GM12874 (cell line): ENCODE measurements at regions not wholly inside any gene's neighbourhood (a gene's known extent, or its start where the extent isn't known, plus 50 kb on each side); places are given as distances from the start of the nearest gene placed in this dataset.

Experiments
- CTCF ChIP-seq: IDR thresholded peaks from 2 replicates; pipeline ENCODE4 v1.5.1; 2011; ENCODE audit warnings: low read depth, mild to moderate bottlenecking, control low read depth, low read length, moderate library complexity; ENCODE audit not compliant: insufficient read depth

DNA sequence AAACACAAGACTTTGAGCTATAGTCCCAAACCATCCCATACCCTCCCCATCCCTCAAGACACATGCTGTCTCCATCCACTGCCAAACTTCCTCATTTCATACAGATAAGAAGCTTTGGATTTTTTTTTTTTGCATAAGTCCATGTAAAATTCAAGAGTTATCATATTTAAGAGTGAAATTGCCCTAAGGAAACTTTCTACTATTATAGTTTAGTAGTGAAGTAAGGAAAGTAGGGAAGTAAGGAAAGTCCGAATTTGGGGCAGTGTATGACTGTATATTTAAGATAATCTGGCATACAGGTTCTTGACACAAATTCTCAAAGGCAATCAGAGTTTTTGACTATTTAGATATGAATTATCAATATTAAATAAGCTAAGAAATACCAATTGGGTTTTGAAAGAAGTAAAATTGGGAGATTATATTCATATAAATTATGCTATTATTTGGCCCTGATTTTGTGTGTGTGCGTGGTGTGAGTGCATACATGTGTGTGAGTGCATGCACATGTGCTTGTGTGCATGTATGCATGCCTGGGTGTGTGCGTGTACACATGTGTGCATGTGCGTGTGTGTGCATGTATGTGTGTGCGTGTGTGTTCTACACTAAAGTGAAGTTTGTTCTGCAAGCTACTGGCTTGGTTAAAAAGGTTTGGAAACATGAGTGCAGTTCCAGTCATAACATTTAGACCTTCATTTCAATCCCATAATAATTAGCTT lies 83.6 kb upstream of the MBNL1 start:
- no peak for TF ChIP-seq CTCF

DNA sequence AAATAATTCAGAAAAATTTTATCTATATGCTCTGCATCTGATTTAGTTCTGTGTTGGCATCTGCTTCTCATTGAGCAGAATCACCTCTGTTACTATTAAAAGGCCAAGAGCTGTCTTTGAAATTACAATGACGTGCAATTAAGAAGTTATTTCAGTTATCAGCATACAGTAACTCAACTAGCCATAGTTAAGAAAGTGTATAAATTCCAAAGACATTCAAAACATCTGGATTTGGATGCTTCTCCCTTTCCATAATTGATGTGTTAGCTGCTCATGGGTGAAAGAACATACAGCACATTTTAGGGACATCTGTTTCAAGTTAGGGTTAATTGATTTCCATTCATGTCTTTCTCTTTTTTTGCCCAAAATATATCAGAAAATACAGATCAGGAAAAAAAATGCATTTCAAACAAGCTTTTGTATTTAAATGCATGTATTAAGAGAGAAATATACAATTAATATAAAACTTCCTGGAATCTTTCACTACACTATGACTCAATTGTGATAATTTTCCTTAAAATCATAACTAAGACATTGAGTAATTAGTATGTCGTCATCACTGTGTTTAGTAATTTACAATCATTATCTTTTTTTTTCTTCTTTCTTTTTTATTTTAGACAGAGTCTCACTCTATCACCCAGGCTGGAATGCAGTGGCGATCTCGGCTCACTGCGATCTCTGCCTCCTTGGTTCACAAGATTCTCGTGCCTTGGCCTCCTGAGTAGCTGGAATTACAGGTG lies 82.7 kb upstream of the MBNL1 start:
- no peak for TF ChIP-seq CTCF

- TF ChIP-seq CTCF = no peak
Measured at GRCh38 chr3:152190636-152191183, 78.0 kb upstream of the MBNL1 start.

GRCh38 chr3:152192050-152192449 lies 76.7 kb upstream of the MBNL1 start:
- no peak for TF ChIP-seq CTCF

GRCh38 chr3:152192936-152193672 lies 75.6 kb upstream of the MBNL1 start:
- TF ChIP-seq CTCF = no peak

DNA sequence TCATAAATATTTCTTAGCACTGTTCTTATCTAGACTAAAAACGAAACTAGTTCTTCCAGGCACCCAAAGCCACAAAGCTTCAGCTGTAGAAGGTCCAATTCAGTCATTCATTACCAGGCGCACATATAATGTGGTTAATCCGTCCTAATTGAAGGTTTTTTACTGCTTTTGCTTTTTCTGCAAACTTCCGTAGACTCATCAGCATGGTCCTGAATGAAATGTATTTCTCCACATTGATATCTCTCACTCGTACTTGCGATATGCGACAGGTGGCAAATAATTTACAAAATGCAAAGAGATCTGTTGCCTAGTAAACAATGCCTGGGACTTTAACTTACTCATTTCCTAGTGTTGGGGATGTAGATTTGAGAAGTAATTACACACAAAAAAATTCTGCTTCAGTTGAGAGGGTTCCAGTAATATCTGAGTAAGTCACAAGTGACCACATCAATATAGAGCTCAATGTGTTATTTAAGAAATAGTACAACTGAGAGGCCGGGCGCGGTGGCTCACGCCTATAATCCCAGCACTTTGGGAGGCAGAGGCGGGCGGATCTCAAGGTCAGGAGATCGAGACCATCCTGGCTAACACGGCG lies 75.0 kb upstream of the MBNL1 start:
- TF ChIP-seq CTCF = no peak

DNA sequence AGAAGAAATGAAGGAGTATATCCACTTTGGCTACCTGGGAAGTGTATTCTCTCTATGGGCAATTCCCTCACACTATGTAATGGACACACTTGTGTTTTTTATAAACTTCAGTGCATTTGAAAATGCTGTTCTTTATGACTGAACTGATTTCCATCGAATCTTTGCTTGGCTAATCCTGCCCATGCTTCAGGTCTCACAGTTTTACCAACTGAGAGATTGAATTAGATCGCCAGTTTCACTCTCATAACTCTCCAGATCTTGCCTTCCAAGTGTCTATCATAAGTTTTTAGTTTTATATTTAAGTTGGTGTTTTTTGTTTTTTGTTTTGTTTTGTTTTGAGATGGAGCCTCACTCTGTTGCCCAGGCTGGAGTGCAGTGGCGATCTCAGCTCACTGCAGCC lies 73.5 kb upstream of the MBNL1 start:
- no peak for TF ChIP-seq CTCF
